NT2/D1 (cell line): ENCODE measurements at regions not wholly inside any gene's neighbourhood (a gene's known extent, or its start where the extent isn't known, plus 50 kb on each side); places are given as distances from the start of the nearest gene placed in this dataset.

Source experiments
- SUZ12 ChIP-seq: IDR thresholded peaks from 2 replicates; pipeline ENCODE4 v1.6.1; 2011; ENCODE audit not compliant: insufficient read length, insufficient read depth; ENCODE audit errors: extremely low read depth
- YY1 ChIP-seq: IDR thresholded peaks from 2 replicates; pipeline ENCODE4 v1.6.1; 2011; ENCODE audit not compliant: insufficient read length, insufficient read depth
- ZNF274 ChIP-seq: IDR thresholded peaks from 2 replicates; pipeline ENCODE4 v1.6.1; 2011; ENCODE audit warnings: mild to moderate bottlenecking, low read depth, low read length

- TF ChIP-seq ZNF274 (no peak), YY1 (no peak), SUZ12 (no peak)
Measured at GRCh38 chr14:87108726-87109125, 884.3 kb downstream of the GALC start.
